ENCODE measurements at regions not wholly inside any gene's neighbourhood (a gene's known extent, or its start where the extent isn't known, plus 50 kb on each side); places are given as distances from the start of the nearest gene placed in this dataset.
"Not testable (repeated sequence)": the region's sequence is repeated elsewhere in the genome, so short reads cannot be mapped to it uniquely, and the experiment has no call there.

DNA sequence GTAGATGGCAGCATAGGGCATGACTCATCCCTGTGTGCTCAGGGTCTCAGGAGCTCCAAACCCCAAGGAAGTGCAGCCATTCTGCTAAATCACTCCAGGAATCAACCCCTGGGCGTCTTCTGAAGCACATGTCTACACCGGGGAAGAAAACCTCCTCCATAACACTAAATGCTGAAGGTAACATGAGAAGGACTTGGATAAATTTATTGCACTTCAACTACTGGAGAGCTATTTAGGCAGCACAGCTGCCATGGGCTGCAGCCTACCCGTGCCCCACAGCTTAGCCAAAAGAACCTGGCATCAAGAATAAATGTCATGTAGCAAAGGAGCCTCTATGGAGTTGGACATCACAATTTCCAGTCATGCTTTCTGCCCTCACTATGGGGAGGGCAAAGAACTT lies 141.7 kb downstream of the GPCPD1 start:
- POLR2A ChIA-PET = no interaction called here

DNA sequence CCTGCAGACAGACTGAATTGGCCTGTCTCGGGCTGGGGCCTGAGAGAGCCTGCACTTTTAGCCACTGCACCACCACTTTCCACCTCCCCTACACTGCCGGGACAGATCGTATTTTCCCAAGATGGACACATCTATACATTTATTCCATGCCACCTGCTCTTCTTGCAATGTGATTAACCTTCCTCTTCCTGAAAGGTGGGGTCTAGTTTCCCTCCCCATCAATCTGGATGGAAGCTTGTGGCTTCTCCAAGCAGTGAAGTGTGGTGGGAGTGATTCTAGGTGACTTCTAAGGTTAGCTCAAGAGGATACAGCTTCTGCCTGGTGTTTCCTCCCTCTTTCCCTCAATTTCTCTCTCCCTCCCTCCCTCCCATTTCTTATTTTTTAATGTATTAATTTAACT lies 143.7 kb downstream of the GPCPD1 start:
- TF ChIP-seq CTCF (IDR thresholded peaks at IDR 0.05; ENCODE audit: low read depth, low read length) = no peak
- CTCF ChIA-PET = no interaction called here
- POLR2A ChIA-PET = no interaction called here
- no peak overlapping the region for H3K4me3 ChIP-seq (ENCODE audit: low read depth, low read length)
- H3K9me3 ChIP-seq (ENCODE audit: control insufficient read depth, insufficient read depth, low read length) = no peaks in the 10 kb centered on the region
- H3K27me3 ChIP-seq (ENCODE audit: control insufficient read depth, insufficient read depth, low read length) = peaks cover 3% of the 10 kb centered on the region
- DNase-seq (ENCODE audit: low read depth, low spot score) = no peak
- no peak overlapping the region for H3K27ac ChIP-seq (ENCODE audit: low read depth, low read length)

More for the DNA sequence above, 141.7 kb downstream of the GPCPD1 start:
- Histone ChIP-seq H3K4me3 (ENCODE audit: low read depth, low read length) (no peak overlapping the region), H3K27me3 (ENCODE audit: control insufficient read depth, insufficient read depth, low read length) (peaks cover 3% of the 10 kb centered on the region), H3K9me3 (ENCODE audit: control insufficient read depth, insufficient read depth, low read length) (no peaks in the 10 kb centered on the region), H3K27ac (ENCODE audit: low read depth, low read length) (no peak overlapping the region)
- DNase-seq (ENCODE audit: low read depth, low spot score) = no peak
- TF ChIP-seq CTCF (IDR thresholded peaks at IDR 0.05; ENCODE audit: low read depth, low read length) = no peak
- CTCF ChIA-PET = no interaction called here

GRCh38 chr20:5465604-5465927 lies 145.2 kb downstream of the GPCPD1 start:
- CTCF ChIA-PET = no interaction called here
- POLR2A ChIA-PET = no interaction called here
- TF ChIP-seq CTCF (IDR thresholded peaks at IDR 0.05; ENCODE audit: low read depth, low read length) = no peak
- H3K27ac ChIP-seq (ENCODE audit: low read depth, low read length) = no peak overlapping the region
- H3K27me3 ChIP-seq (ENCODE audit: control insufficient read depth, insufficient read depth, low read length) = no peaks in the 10 kb centered on the region
- DNase-seq (ENCODE audit: low read depth, low spot score) = no peak
- no peaks in the 10 kb centered on the region for H3K9me3 ChIP-seq (ENCODE audit: control insufficient read depth, insufficient read depth, low read length)
- no peak overlapping the region for H3K4me3 ChIP-seq (ENCODE audit: low read depth, low read length)

GRCh38 chr20:5464901-5465603 lies 145.8 kb downstream of the GPCPD1 start:
- no peak overlapping the region for H3K4me3 ChIP-seq (ENCODE audit: low read depth, low read length)
- no peak overlapping the region for H3K27ac ChIP-seq (ENCODE audit: low read depth, low read length)
- ChIA-PET POLR2A (no interaction called here), CTCF (no interaction called here)
- no peaks in the 10 kb centered on the region for H3K27me3 ChIP-seq (ENCODE audit: control insufficient read depth, insufficient read depth, low read length)
- no peak for TF ChIP-seq CTCF (IDR thresholded peaks at IDR 0.05; ENCODE audit: low read depth, low read length)
- no peak for DNase-seq (ENCODE audit: low read depth, low spot score)
- H3K9me3 ChIP-seq (ENCODE audit: control insufficient read depth, insufficient read depth, low read length) = no peaks in the 10 kb centered on the region

- no peak for TF ChIP-seq CTCF (IDR thresholded peaks at IDR 0.05; ENCODE audit: low read depth, low read length)
- H3K27me3 ChIP-seq (ENCODE audit: control insufficient read depth, insufficient read depth, low read length) = no peaks in the 10 kb centered on the region
- H3K4me3 ChIP-seq (ENCODE audit: low read depth, low read length) = no peak overlapping the region
- H3K27ac ChIP-seq (ENCODE audit: low read depth, low read length) = no peak overlapping the region
- ChIA-PET POLR2A (no interaction called here), CTCF (no interaction called here)
- DNase-seq (ENCODE audit: low read depth, low spot score) = no peak
- no peaks in the 10 kb centered on the region for H3K9me3 ChIP-seq (ENCODE audit: control insufficient read depth, insufficient read depth, low read length)
Measured at GRCh38 chr20:5463007-5463686, 146.4 kb upstream of the PROKR2 start.

DNA sequence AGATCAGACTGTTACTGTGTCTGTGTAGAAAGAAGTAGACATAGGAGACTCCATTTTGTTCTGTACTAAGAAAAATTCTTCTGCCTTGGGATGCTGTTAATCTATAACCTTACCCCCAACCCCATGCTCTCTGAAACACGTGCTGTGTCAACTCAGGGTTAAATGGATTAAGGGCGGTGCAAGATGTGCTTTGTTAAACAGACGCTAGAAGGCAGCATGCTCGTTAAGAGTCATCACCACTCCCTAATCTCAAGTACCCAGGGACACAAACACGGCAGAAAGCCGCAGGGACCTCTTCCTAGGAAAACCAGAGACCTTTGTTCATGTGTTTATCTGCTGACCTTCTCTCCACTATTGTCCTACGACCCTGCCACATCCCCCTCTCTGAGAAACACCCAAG lies 137.0 kb upstream of the PROKR2 start:
- CTCF ChIA-PET; H3K4me3 ChIP-seq (ENCODE audit: low read depth, low read length); DNase-seq (ENCODE audit: low read depth, low spot score); H3K27ac ChIP-seq (ENCODE audit: low read depth, low read length); H3K27me3 ChIP-seq (ENCODE audit: control insufficient read depth, insufficient read depth, low read length); POLR2A ChIA-PET; H3K9me3 ChIP-seq (ENCODE audit: control insufficient read depth, insufficient read depth, low read length): not testable (repeated sequence)

- H3K27me3 ChIP-seq (ENCODE audit: control insufficient read depth, insufficient read depth, low read length); CTCF ChIA-PET; H3K27ac ChIP-seq (ENCODE audit: low read depth, low read length); H3K4me3 ChIP-seq (ENCODE audit: low read depth, low read length); DNase-seq (ENCODE audit: low read depth, low spot score); POLR2A ChIA-PET; H3K9me3 ChIP-seq (ENCODE audit: control insufficient read depth, insufficient read depth, low read length): not testable (repeated sequence)
Measured at GRCh38 chr20:5453316-5453715, 136.6 kb upstream of the PROKR2 start.

DNA sequence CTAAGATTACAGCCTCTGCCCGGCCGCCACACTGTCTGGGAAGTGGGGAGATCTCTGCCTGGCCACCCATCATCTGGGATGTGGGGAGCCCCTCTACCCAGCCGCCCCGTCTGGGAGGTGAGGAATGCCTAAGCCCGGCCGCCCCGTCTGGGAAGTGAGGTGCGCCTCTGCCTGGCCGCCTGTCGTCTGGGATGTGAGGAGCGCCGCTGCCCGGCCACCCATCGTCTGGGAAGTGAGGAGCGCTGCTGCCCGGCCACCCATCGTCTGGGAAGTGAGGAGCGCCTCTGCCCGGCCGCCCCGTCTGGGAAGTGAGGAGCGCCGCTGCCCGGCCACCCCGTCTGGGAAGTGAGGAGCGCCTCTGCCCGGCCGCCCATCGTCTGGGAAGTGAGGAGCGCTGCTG lies 135.9 kb upstream of the PROKR2 start:
- H3K27me3 ChIP-seq (ENCODE audit: control insufficient read depth, insufficient read depth, low read length); H3K4me3 ChIP-seq (ENCODE audit: low read depth, low read length); H3K9me3 ChIP-seq (ENCODE audit: control insufficient read depth, insufficient read depth, low read length); DNase-seq (ENCODE audit: low read depth, low spot score); CTCF ChIA-PET; POLR2A ChIA-PET; H3K27ac ChIP-seq (ENCODE audit: low read depth, low read length): not testable (repeated sequence)
